NCI-H2081 (cell line): ENCODE measurements at regions not wholly inside any gene's neighbourhood (a gene's known extent, or its start where the extent isn't known, plus 50 kb on each side); places are given as distances from the start of the nearest gene placed in this dataset.

ENCODE experiments used
- DNase-seq, 2 experiments: peaks; one replicate each; lab custom pipeline; 2025; lab: John Stamatoyannopoulos, UW

DNA sequence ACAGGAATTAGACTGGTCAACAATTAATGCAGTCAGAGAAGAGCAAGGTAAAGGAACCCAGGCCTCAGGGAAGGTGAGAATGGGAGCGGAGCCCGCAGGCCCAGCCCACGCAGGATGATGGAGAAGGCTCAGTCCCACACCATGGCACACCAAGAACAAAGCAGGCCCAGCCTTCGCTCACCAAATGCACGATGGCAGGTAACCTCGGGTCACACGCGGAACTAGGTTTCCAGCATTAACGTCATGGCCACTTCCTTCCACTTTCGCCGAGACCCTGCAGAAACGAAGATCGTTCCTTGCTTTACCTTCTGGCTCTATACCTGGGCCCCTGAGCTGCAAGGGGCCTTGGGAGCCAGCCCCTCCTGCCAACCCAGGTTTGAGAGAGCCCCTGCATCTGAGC lies 240.2 kb upstream of the C1orf174 start:
- no peak for DNase-seq

DNA sequence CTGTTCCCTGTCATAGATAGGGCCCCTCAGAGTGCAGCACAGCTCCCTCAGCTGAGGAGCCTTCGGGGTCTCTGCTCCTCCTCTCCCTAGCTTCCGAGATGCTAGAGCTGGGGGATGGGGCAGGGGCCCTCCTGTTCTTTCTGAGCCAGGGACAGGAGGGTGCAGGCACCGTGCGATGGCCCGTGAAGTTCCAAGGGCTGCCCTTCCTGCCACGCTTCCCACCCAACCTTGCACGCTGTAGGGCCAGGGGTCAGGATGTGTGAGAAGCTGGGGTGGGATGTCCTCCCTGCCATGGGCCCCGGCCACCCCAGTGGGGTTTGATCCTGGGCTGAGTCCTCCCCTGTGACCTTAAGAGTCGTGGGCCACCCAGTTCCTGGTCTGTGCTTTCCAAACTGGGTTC lies 240.7 kb upstream of the C1orf174 start:
- no peak for DNase-seq

DNA sequence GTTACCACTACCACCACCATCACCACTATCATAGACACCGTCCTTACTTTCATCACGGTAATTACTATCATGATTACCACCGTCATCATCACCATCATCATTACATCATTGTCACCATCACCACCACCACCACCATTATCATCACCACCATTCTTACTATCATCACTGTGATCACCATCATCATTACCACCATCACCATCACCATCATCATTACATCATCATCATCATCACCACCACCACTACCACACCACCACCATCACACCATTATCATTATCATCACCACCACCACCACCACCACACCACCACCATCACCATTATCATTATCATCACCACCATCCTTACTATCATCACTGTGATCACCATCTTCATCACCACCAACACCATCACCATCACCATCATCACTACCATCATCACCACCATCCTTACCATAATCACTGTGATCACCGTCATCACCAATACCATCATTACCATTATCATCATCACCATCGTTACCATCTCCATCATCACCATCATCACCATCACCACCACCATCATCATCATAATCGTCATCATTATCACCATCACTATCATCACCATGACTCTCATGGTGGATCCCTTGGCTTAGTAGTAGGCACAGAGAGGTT lies 244.4 kb upstream of the C1orf174 start:
- DNase-seq = no peak

DNA sequence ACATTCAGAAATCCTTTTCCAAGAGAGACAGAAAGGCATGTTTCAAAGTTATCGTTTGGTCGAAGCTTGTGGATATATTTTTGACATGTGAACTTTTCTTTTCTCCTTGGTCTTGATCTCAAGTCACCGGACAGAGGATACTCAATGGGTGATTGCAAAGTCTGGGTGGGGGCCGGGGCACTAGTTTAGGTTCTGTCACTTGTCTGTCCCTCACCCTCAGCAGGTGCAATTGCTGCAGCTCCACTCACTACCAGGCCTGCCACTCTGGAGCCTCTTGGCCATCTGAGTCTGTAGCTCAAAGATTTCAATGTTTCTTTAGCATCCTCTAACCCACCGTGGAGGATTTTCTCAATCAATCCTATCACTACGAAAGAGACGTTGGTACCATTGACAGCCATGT lies 246.0 kb upstream of the C1orf174 start:
- DNase-seq = no peak

DNA sequence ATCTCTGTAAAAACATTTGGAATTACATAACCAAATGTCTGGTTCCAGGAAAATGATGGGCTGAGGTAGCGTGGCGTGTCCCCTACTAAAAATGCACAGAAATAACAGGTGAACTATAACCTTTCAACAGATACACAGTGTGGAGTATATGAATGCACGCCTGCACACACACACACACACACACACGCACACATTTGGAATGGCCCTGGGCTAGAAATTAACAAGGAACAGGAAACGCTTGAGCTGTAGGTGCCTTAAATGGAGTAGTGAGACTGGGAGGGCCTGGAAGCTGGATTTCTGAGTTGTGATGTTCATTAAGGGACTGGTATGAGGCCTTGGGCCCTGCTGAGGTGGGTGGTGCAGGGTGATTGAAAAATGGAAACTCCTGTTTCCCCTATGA lies 246.5 kb upstream of the C1orf174 start:
- DNase-seq = no peak

DNA sequence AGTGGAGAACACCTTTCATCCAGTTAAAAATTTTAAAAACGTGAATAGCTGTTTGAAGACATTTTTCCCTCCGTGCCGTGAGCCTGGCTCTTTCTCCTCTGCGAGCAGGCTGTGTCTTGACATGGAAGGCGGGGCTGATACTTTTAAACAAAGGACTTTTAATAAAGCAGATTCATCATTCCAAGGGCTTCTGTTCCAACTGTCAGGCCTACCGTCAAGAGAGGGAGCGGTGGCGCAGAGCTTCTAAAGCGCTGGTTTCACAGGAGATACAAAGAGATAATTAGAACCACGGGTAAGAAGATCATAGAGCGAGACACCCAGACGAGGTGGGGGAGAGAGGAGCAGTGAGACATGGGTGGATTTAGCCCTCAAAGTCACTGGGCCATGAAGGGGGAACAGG lies 247.4 kb upstream of the C1orf174 start:
- no peak for DNase-seq

DNA sequence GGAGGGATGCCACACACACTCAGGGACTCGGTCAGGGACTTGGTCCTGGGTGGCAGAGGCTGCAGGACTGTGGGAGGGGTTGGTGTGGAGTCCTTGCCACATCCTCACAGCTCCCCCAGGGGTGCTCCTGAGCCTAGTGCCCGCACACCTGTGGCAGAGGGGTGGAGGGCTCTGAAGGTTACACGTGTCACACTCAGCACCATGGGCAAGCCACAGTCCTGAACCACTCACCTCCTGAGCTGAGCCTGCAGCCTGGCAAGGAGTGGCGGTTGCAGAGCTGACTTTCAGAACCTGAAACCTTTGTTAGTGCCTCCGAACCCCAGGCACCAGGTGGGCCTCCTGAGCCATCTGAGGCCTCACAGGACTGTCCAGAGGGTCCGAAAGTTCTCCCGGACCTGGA lies 249.2 kb upstream of the C1orf174 start:
- no peak for DNase-seq

DNA sequence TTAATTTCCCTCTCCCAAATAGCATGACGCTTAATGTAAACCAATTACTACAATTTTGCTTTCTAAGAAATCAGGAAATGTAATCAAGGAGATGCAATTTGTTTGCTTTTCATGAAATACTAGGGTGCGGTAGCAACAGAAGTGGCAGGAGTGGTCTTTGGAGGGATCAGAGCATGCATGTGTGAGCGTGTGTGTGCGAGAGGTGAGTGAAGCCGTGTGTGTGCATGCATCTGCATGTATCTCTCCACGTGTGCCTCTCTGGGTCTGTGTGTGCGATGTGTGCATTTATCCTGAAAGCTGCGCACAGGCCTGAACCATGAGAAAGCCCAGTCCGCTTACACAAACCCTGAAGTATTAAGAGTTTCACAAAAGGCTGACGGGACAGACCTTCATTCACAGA lies 249.8 kb upstream of the C1orf174 start:
- no peak for DNase-seq

DNA sequence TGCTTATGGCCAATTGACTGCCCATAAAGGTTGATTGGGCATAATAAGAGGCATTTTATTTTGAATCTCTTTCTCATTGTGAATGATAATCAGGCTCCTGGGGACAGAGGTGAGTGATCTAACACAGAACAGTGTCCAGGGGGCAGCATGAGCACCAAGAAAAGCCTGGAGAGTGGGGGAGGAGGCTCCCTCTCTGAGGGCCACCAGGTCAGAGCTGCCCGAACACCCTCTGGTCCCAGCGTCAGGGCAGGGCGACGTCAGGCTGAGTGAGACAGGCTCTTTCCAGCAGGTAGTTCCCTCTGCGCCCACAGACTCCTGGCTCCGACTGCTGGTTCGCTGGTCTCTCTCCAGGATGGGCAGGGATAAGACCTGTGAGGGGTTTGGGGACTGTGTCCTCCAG lies 250.2 kb upstream of the C1orf174 start:
- no peak for DNase-seq

DNA sequence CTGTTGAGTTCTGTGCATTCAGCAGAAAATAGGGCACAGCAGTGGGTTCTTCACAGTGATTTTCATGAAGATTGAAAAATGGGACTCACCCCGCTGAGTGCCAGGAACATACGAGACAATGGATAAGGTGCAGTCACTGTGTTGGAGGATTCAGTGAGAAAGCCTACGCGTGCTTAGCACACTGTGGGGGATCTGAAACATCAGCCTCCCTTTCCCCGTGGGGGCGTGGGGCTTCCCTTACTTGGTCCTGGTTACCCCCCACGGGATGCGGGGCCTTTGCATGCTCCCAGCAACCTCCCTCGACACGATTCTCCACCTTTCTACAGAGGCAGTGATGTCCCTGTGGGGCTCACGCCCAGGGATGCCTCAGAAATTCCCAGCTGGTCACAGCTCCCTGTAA lies 252.2 kb upstream of the C1orf174 start:
- no peak for DNase-seq

DNA sequence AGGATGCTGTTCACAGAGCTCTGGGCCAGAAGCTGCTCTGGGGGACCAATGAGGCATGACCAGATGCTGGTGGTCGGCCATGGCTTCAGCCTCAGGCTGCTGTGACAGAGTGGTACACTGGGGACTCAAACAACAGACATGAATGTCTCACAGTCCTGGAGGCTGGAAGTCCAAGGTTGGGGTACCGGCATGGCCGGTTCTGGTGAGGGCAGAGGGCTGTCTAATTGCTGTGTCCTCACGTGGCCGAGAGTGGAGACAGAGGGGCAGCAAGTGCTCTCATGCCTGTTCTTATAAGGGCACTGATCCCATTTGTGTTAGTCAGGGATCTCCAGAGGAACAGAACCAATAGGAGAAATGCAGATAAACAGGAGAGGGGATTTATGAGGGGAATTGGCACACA lies 253.5 kb upstream of the C1orf174 start:
- no peak for DNase-seq

DNA sequence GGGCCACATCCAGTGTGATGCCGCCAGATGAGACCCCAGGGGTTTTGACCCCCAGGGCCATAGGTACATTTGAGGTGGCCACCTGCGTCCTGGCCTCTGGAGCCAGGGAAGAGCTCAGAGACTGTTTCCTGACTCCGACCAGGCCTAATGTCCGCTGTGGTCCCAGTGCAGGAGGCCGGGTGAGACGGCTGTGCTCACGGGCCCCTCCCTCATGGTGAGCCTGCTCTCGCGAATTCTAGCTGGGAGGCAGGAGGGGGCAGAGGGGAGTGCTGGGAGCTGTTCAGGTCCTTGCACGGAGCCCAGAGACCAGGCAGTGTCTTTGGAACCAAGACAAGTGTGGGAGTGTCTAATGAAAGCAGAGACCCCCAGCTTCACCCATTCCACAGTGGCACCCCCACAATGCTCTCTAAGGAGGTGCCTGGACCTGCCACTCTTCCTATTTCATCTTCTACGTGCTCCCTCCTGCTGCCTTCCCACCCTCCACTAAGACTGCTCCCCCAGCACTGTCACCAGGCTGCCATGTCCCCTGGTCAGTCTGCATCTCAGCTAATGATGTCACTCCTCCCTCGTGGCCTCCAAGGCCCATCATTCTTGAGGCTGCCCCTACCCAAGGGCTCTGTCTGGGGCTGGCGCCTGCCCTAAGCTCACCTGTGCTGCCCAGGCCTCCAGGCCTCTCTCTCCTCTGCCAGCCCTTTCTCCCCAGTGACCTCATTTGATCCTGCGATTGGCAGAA lies 256.3 kb upstream of the C1orf174 start:
- DNase-seq = no peak

DNA sequence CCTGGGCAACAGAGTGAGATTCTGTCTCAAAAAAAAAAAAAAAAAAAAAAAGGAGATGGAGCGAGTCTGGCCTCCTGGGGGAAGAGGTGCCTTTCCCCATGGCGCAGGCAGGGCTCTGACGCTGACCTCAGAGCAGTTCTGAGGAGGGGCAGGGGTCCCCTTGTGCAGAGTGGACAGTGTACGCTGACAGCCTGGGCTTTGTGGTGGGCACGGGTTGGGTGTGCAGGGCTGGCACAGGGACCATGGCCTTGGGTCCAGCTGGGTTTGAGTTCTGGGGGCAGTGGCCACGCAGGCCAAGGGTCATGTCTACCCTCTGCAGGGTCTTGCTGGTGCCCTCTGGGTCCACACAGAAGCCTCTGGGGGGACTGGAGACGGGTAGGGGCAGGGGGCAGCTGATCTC lies 260.1 kb upstream of the C1orf174 start:
- DNase-seq = no peak

DNA sequence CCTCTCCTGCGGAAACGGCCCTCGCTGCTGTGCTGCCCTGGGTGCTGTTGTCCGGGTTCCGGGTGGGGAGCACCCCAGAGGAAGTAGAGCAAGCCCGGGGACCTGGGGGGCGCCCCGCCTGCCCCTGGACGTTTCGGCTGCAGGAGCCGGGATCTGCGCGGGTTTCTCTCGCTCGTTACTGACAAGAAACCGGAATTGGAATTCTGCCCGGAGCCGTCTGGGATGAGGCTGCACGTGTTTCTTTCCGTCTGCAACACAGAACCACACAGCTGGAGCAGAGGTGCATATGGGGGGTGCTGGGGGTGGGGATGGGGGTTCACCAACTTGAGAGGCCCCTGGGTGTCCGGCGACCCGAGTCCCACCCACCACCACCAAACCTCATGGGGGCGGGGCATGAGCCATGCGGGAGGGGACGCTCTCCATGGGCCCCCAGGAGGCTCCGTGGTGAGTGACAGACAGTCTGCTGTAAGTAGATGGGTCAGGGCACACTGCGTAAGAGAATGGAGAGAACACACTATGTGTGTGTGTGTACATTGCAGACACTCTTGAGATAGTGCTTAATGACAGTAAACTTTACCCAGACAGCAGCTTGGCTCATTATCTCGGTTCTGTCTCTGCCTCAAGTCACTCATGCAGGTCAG lies 261.4 kb upstream of the C1orf174 start:
- DNase-seq = no peak

DNA sequence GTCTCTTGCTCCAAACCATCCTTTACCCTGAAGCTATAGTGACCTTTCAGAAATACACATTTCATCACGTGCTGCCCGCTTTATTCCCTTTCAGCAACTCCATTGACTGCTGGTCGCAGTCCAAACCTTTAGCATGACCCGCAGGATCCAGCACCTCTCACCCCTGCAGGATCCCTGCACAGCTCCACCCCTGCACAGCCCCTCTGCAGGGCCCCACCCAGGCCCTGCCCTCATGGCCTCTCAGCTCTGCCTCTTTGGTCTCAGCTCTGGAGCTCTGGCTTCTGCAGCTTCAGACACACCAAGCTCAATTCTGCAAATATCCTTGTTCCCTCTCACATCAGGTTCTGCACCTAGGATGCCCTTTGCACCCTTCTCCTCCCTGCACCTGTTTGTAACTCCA lies 264.9 kb upstream of the C1orf174 start:
- no peak for DNase-seq

DNA sequence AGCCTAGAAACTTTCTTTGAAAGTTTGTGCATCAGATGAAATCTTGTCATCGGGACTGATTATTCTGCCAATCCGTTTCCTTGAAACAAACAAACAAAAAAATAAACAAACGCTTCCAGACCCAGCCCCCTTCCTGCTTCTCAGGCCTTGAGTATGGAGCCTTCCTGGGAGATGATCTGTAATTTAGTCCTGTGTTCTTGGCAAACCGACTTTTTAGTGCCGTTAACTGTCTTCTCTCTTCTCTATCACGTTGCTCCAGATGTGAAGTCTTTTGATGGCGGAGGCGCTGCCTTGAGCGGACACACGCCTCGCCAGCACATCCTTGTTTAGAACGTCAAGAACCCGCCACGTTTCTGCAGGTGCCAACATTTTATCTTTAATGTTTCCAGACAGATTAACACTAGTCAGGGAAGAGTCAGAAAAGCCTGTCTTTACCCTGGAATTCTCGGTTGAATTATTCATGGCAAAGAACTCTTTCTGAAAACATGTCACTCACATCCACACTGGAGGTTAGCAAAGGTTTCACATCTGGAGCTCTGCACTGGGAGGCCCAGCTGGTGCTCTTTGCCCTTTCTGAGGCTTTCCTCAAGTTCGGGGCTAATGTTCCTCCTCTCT lies 265.7 kb upstream of the C1orf174 start:
- DNase-seq = no peak

DNA sequence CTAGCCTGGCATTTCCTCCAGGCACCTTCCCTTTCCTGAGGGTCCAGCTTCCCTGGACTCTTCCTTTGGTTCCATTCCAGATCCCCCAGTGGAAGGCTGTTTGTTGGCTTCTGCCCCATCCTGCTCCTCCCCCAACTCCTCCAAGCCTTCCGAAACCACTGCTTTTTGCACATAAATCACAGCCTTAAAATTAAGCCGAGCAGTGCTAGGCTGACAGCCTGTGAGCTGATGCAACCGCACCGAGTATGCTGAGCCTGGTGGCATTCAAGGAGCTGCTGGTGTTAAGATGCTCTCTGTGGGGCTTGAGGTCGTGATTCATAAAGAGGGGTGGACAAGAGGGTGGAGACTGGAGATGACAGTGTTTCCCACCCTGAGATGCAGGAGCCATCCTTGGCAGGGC lies 266.6 kb upstream of the C1orf174 start:
- DNase-seq = no peak

DNA sequence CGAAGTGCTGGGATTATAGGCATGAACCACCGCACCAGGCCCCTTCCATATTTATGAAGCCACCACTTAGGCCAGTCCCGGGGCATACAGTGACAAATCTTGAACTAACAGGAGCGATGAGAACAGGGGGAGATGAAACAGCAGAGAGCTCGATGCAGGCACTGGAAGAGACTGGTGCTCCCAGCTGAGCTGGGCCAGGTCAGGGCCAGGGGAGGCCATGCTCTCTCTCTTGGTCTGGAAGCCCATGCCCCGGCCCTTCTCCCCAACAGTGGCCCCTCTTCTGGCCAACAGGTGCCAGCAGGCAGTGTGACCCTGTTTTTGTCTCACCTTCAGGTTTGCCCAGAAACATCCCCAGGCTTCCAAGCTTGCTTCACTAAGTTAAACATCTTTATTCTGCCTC lies 269.9 kb upstream of the C1orf174 start:
- DNase-seq = no peak

DNA sequence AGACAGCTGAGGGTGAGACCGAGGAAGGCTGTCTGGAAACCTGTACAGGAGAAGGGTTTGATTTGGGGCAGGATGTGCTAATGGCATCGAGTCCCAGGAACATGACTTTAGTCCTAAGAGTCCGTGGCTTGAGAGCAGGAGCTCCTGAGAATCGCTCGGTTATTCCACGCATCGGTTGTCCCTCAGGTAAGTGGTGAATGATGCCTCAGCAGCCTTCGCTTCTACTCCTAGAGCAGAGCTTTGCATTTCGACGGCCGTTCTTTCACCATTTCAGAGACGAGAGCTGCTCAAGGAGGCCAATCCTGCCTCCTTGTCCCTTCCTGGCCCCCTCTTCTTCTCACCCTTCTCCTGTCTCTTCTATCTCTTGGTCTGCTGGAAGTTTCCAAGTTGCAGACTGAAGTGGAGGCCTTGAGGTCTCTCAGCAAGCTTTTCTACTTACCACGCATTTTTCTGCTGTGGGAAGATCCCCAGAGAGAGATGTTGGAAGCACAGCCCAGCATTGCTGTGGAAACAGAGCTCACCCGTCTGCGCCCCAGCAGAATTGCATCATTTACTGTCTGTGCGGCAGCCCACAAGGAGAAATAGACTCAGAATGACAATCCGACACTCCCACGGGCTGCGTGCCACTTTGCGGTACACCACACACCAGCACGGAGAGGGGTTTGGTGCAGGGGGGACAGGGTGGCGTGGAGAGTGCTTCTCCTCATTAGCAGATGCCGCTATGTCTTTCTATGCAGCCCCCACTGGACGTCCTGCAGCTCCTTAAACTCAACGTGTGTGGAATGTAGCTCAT lies 270.7 kb upstream of the C1orf174 start:
- no peak for DNase-seq

DNA sequence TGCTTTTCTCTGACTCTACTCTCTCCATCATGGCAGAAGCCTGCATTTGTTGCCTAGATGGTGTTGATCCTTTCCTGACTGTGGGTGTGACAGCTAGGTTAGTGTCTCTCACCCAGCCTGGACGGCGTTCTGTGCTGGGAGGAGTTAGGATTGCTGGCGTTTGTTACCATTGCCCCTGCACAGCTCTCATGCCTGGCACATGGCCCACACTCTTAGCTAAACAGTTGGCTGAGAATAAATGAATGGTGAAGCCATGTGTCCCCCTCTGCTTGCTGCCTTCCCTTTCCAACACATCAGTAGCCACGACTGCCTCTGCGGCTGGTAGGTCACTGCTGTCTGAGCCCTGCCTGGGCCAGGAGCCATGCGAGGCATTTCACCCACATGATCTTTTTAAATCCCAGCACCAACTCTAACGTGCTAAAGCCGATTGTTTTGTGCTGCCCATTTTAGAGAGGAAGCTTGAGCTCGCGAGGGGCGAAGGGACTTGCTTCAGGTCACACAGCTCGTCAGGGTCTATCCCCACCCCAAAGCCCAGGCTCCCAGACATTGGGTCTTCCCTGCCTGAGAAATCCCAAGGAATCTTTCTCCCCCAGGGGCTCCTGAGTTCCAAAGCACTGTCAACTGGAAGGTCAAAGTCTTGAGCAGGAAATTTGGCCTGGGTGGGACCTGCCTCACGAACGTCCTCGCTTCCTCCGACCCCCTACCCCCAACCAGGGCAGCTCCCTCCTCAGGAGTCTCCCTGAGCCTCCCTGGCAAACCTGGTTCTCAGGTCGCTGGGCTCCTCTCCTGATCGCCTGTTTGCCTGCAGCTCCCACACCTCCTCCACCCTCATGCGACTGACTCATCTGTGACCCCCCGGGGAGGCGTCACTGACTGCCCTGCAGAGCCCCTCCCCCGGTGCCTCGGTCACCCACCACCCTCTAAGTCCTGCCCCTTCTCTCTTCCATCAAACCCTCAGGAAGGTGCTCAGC lies 271.7 kb upstream of the C1orf174 start:
- no peak for DNase-seq
